GM12875 (cell line): ENCODE measurements at regions not wholly inside any gene's neighbourhood (a gene's known extent, or its start where the extent isn't known, plus 50 kb on each side); places are given as distances from the start of the nearest gene placed in this dataset.

ENCODE experiments used
- H3K4me3 ChIP-seq: one replicate; pipeline ENCODE4 v1.5.1; 2011; ENCODE audit warnings: low read depth, low read length, control low read depth
- CTCF ChIP-seq: IDR thresholded peaks from 2 replicates; pipeline ENCODE4 v1.5.1; 2011; ENCODE audit warnings: low read depth, mild to moderate bottlenecking, control low read depth, inconsistent platforms, low read length, moderate library complexity, borderline replicate concordance; ENCODE audit not compliant: insufficient read depth

- no peak overlapping the region for H3K4me3 ChIP-seq
- TF ChIP-seq CTCF = no peak
These were observed 158.3 kb upstream of the NDUFV2 start for GRCh38 chr18:8943900-8944870.

DNA sequence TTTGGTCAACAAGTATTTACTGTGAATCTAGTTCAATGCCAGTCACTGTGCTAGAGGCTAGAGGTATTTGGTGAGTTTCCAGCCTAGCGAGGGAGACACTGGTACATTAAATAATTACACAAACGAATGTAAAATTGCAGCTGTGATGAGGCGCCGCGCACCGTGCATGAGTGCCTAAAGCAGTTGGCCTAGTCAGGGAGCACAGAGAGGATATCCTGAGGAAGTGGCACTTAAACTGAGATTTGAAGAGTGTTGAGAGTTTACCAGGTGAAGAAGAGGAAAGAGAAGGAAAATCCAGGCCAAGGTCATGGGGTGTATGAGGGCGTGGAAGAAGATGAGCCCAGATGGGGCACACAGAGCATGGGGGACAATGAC is 157.6 kb upstream of the NDUFV2 start:
- TF ChIP-seq CTCF = no peak
- no peak overlapping the region for H3K4me3 ChIP-seq

DNA sequence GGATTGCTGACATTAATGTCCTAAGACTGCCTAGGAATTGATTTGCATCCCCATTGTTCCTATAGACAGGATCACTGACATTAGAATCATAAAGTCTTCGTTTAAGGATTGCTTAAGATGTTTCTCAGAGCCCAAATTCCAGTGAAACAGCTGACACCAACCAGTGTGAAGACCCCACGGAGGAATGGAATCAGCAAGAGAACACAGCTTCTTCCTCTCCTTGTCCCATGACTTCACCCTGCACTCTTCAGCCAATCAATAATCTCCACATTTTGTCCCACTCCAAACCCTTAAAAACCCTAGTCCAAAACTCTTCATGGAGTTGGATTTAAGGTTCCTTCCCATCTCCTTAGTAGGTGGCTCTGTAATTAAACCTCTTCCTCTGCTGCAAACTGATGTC is 157.0 kb upstream of the NDUFV2 start:
- TF ChIP-seq CTCF = no peak
- no peak overlapping the region for H3K4me3 ChIP-seq

GRCh38 chr18:8946066-8946838 is 156.2 kb upstream of the NDUFV2 start:
- no peak overlapping the region for H3K4me3 ChIP-seq
- no peak for TF ChIP-seq CTCF

DNA sequence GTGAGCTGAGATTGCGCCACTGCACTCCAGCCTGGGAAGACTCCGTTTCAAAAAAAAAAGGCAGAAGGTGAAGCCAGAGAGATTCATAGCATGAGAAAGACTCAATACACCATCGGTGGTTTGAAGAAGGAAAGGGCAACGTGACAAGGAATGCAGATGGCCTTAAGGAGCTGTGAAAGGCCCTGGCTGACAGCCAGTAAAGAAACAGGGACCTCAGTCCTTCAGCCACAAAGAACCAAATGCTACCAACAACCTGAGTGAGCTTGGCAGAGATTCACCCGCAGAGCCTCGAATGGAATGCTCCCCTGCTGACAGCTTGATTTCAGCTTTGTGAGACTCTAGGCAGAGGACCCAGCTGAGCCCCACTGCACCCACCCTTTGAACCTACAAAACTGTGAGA is 154.9 kb upstream of the NDUFV2 start:
- TF ChIP-seq CTCF = no peak
- no peak overlapping the region for H3K4me3 ChIP-seq

- TF ChIP-seq CTCF = no peak
- no peak overlapping the region for H3K4me3 ChIP-seq
These were observed 154.5 kb upstream of the NDUFV2 start for GRCh38 chr18:8948011-8948410.
